Activated naive CD4-positive, alpha-beta T cell treated with anti-CD3 and anti-CD28 coated beads for 36 hours (primary cell): ENCODE measurements at regions not wholly inside any gene's neighbourhood (a gene's known extent, or its start where the extent isn't known, plus 50 kb on each side); places are given as distances from the start of the nearest gene placed in this dataset.

Experiments used
- CTCF ChIA-PET: fragments of 350-600 bp; sonication (Branson Sonifier 250); formaldehyde crosslinking; loops from one replicate; lab custom pipeline; 2021; ENCODE audit warnings: antibody characterized with exemption; lab: Charles Lee
- DNase-seq: peaks from one replicate; pipeline ENCODE4 v3.0.0-alpha.2; 2020
- H3K27ac Mint-ChIP-seq: one replicate; pipeline ENCODE4 v1.8.0; 2021; ENCODE audit warnings: mild to moderate bottlenecking, mixed read lengths
- H3K27me3 Mint-ChIP-seq: one replicate; pipeline ENCODE4 v1.8.0; 2021; ENCODE audit warnings: low read depth, mixed read lengths
- H3K36me3 Mint-ChIP-seq: one replicate; pipeline ENCODE4 v1.8.0; 2021; ENCODE audit warnings: low read depth, mixed read lengths
- H3K4me1 Mint-ChIP-seq: one replicate; pipeline ENCODE4 v1.8.0; 2021; ENCODE audit warnings: low read depth, mixed read lengths
- H3K4me3 Mint-ChIP-seq: one replicate; pipeline ENCODE4 v1.8.0; 2021; ENCODE audit warnings: mild to moderate bottlenecking, moderate library complexity, mixed read lengths
- H3K9me3 Mint-ChIP-seq: one replicate; pipeline ENCODE4 v1.8.0; 2021; ENCODE audit warnings: mixed read lengths
- intact Hi-C: fragments of 100-400 bp; cut with micrococcal nuclease; formaldehyde crosslinking; loops from one replicate; pipeline ENCODE4 v1.15.1; 2023

DNA sequence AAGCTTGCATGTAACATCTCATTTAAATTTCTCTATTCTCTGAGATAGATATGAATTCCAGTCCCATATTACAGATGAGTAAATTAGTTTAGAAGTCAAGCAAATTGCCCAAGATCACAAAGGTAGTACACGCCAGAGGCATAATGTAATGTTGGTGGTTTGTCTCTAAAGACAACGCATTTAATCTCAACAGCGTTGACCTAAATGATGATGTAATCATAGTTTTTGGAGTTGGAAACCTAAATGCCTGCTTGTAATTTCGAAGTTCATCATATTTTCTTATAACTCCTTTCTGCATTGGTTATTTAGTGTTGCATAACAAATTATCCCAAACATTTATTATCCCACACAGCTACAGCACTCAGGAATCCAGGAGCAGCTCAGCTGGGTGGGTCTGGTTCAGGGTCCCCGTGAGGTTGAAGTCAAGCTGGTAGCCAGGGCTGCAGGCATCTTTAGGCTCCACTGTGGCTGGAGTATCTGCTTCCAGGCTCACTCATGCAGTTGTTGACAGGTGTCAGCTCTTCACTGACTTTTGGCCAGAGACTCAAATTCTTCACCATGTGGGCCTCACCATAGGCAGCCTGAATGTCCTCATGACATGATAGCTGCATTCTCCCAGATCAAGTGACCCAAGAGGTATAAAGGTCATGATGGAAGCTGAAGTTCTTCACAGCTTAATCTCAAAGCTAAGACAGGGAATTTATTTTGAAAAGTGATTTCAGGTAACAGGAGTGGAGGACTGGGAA lies 122.0 kb upstream of the SPTLC3 start:
- no peak overlapping the region for H3K27ac Mint-ChIP-seq
- H3K36me3 Mint-ChIP-seq, result no peaks in the 10 kb centered on the region
- H3K27me3 Mint-ChIP-seq, result peaks cover 2% of the 10 kb centered on the region
- intact Hi-C loops, result no loop called here
- CTCF ChIA-PET, result no interaction called here
- no peak overlapping the region for H3K4me3 Mint-ChIP-seq
- no peaks in the 10 kb centered on the region for H3K4me1 Mint-ChIP-seq
- no peaks in the 10 kb centered on the region for H3K9me3 Mint-ChIP-seq
- no peak for DNase-seq

GRCh38 chr20:12891643-12892042 lies 117.1 kb upstream of the SPTLC3 start:
- intact Hi-C loops, result no loop called here
- no peak overlapping the region for H3K4me3 Mint-ChIP-seq
- DNase-seq, result no peak
- CTCF ChIA-PET, result no interaction called here
- no peaks in the 10 kb centered on the region for H3K4me1 Mint-ChIP-seq
- H3K27ac Mint-ChIP-seq, result no peak overlapping the region
- H3K9me3 Mint-ChIP-seq, result no peaks in the 10 kb centered on the region
- peaks cover 4% of the 10 kb centered on the region for H3K27me3 Mint-ChIP-seq
- H3K36me3 Mint-ChIP-seq, result no peaks in the 10 kb centered on the region

DNA sequence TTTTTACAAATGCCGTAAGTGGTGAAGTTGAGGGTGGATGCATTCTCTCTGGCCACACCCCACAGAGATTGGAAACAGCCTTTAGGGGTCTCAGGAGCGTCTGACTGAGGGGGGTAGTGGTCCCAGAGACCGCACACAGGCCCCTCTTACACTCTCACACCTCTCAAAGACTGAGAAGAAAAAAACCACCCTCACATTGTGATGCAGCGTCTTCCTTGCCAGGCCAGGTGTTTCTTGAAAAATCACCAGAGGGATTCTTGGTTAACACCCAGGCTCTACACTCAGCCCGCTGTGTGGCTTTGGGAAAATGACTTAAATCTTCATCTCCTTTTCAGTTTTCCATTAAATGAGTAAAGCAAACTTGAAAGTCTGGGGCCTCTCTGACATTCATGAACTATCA lies 115.8 kb upstream of the SPTLC3 start:
- Mint-ChIP-seq H3K27me3 (peaks cover 1% of the 10 kb centered on the region), H3K4me3 (no peak overlapping the region), H3K4me1 (no peaks in the 10 kb centered on the region), H3K36me3 (no peaks in the 10 kb centered on the region), H3K27ac (no peak overlapping the region), H3K9me3 (no peaks in the 10 kb centered on the region)
- intact Hi-C loops, result no loop called here
- no peak for DNase-seq
- CTCF ChIA-PET, result no interaction called here

DNA sequence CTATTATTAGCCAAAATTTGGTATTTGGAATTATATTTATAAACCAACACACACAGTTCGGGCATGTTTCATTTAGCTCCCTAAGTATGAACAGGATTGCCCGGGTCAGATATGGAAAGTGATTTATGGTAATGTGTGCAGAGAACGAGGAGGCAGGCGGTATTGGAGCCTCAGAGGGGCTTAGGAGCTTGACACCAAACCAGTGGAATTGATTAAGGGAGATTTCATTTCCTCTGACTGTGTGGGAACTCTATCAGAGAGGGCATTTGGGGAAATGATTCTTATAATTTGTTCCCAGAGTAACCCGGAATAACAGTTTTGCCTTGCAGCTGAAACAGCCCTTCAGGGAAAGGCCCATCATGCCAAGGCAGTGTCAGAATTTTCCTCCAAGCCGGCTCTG lies 115.1 kb upstream of the SPTLC3 start:
- intact Hi-C loops, result no loop called here
- Mint-ChIP-seq H3K27me3 (peaks cover 1% of the 10 kb centered on the region), H3K4me3 (no peak overlapping the region), H3K9me3 (no peaks in the 10 kb centered on the region), H3K4me1 (no peaks in the 10 kb centered on the region), H3K36me3 (no peaks in the 10 kb centered on the region), H3K27ac (no peak overlapping the region)
- CTCF ChIA-PET, result no interaction called here
- no peak for DNase-seq

DNA sequence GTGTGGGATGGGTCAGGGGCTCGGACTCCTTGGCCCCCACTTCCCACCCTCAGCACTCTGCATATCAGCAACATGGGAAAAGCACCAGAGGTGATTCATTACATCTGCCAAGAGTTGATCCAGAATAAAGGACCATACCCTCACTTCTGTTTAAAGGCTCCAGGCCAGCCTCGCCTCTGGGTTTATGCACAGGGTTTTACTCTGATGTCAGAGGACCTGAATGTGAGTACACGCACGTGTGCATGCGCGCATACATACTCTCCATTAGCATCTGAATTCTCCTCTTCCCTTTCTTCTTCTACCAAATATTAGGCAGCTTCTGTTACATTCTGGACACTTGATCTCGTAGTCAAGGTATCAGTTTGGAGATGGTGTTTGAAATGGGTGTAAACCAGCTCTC lies 114.7 kb upstream of the SPTLC3 start:
- intact Hi-C loops, result no loop called here
- Mint-ChIP-seq H3K27me3 (peaks cover 1% of the 10 kb centered on the region), H3K9me3 (no peaks in the 10 kb centered on the region), H3K4me3 (no peak overlapping the region), H3K27ac (no peak overlapping the region), H3K36me3 (no peaks in the 10 kb centered on the region), H3K4me1 (no peaks in the 10 kb centered on the region)
- DNase-seq, result no peak
- CTCF ChIA-PET, result no interaction called here

DNA sequence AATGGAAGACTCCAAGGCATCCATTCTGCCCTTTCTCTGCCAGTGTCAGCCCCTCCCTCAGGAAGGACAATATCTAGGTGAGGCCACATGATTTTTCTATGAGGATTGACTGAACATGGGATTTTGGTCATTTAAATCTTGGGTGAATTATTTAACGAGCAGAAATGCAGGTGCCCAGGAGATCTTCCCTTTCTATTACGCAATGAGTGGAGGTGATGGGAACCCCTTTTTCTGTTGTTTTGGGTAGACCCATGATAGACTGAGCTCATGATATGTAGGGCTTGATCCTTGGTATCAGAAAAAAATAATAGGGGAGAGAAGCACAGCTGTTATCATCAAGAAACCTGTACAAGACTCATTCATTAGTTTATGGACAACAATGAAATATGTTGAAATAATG lies 112.6 kb upstream of the SPTLC3 start:
- Mint-ChIP-seq H3K9me3 (no peaks in the 10 kb centered on the region), H3K27me3 (peaks cover 3% of the 10 kb centered on the region), H3K4me3 (no peak overlapping the region), H3K36me3 (no peaks in the 10 kb centered on the region), H3K4me1 (no peaks in the 10 kb centered on the region), H3K27ac (no peak overlapping the region)
- DNase-seq, result no peak
- CTCF ChIA-PET, result no interaction called here
- intact Hi-C loops, result no loop called here

DNA sequence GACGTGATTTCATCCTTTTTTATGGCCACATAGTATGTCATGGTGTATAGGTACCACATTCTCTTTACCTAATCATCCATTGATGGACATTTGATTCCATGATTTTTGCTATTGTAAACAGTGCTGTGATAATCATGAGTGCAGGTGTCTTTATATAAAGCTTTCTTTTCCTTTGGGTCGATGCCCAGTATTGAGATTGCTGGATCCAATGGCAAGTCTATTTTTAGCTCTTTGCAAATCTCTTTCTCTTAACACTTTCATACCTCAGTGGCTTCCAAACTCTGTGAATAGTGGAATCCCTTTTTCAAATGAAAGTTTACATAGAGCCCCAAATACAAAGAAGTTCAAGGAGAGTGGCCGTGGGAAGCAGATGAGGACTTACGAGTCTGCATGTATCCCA lies 105.8 kb upstream of the SPTLC3 start:
- Mint-ChIP-seq H3K36me3 (no peaks in the 10 kb centered on the region), H3K9me3 (no peaks in the 10 kb centered on the region), H3K4me3 (no peak overlapping the region), H3K4me1 (no peaks in the 10 kb centered on the region), H3K27ac (no peak overlapping the region), H3K27me3 (peaks cover 2% of the 10 kb centered on the region)
- no peak for DNase-seq
- intact Hi-C loops, result no loop called here
- CTCF ChIA-PET, result no interaction called here

- intact Hi-C loops, result no loop called here
- Mint-ChIP-seq H3K27ac (no peak overlapping the region), H3K4me1 (no peaks in the 10 kb centered on the region), H3K36me3 (no peaks in the 10 kb centered on the region), H3K4me3 (no peak overlapping the region), H3K9me3 (no peaks in the 10 kb centered on the region), H3K27me3 (no peaks in the 10 kb centered on the region)
- no peak for DNase-seq
- CTCF ChIA-PET, result no interaction called here
Observed at GRCh38 chr20:12906361-12906760, 102.4 kb upstream of the SPTLC3 start.

GRCh38 chr20:12911372-12911771 lies 97.4 kb upstream of the SPTLC3 start:
- no peaks in the 10 kb centered on the region for H3K36me3 Mint-ChIP-seq
- CTCF ChIA-PET, result no interaction called here
- peaks cover 8% of the 10 kb centered on the region for H3K27me3 Mint-ChIP-seq
- no peak overlapping the region for H3K27ac Mint-ChIP-seq
- no peak overlapping the region for H3K4me3 Mint-ChIP-seq
- DNase-seq, result no peak
- no peaks in the 10 kb centered on the region for H3K4me1 Mint-ChIP-seq
- H3K9me3 Mint-ChIP-seq, result no peaks in the 10 kb centered on the region
- intact Hi-C loops, result no loop called here

- H3K36me3 Mint-ChIP-seq, result no peaks in the 10 kb centered on the region
Observed at GRCh38 chr20:12913781-12914443, 94.9 kb upstream of the SPTLC3 start.

GRCh38 chr20:12914804-12915203 lies 94.0 kb upstream of the SPTLC3 start:
- intact Hi-C loops, result no loop called here
- no peaks in the 10 kb centered on the region for H3K36me3 Mint-ChIP-seq
- H3K27me3 Mint-ChIP-seq, result peaks cover 12% of the 10 kb centered on the region
- no peaks in the 10 kb centered on the region for H3K9me3 Mint-ChIP-seq
- H3K27ac Mint-ChIP-seq, result no peak overlapping the region
- no peak overlapping the region for H3K4me3 Mint-ChIP-seq
- CTCF ChIA-PET, result no interaction called here
- H3K4me1 Mint-ChIP-seq, result no peaks in the 10 kb centered on the region
- no peak for DNase-seq

More at GRCh38 chr20:12913781-12914443, 94.9 kb upstream of the SPTLC3 start:
- no peak for DNase-seq
- intact Hi-C loops, result no loop called here
- CTCF ChIA-PET, result no interaction called here
- no peak overlapping the region for H3K4me3 Mint-ChIP-seq
- H3K9me3 Mint-ChIP-seq, result no peaks in the 10 kb centered on the region
- peaks cover 9% of the 10 kb centered on the region for H3K27me3 Mint-ChIP-seq
- no peaks in the 10 kb centered on the region for H3K4me1 Mint-ChIP-seq
- H3K27ac Mint-ChIP-seq, result no peak overlapping the region

DNA sequence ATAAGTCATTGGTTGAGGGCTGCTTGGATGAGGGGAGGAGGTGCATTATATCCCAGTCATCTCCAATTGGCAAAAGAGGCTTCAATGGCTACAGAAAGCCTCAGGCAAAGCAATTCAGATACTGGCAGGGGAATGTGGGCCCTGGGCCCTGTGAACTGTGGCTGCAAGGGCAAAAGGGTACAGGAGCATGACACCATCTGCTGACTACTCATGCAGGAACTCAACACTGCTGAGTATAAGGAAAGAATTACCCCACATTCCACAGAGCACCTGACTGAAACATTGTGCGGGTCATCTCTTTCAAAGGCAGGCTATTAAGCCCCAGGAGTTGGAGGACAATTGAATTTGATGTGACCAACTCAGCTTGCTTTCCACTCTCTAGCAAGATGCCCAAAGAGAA lies 92.1 kb upstream of the SPTLC3 start:
- Mint-ChIP-seq H3K9me3 (no peaks in the 10 kb centered on the region), H3K36me3 (no peaks in the 10 kb centered on the region), H3K27ac (no peak overlapping the region), H3K4me1 (no peaks in the 10 kb centered on the region), H3K27me3 (peaks cover 14% of the 10 kb centered on the region), H3K4me3 (no peak overlapping the region)
- intact Hi-C loops, result no loop called here
- CTCF ChIA-PET, result interaction anchor here (0.9 kb wide), 1 partner anchor 8 kb away, joined by 4 read pairs; no protein-coding TSS in a partner anchor
- DNase-seq, result no peak

DNA sequence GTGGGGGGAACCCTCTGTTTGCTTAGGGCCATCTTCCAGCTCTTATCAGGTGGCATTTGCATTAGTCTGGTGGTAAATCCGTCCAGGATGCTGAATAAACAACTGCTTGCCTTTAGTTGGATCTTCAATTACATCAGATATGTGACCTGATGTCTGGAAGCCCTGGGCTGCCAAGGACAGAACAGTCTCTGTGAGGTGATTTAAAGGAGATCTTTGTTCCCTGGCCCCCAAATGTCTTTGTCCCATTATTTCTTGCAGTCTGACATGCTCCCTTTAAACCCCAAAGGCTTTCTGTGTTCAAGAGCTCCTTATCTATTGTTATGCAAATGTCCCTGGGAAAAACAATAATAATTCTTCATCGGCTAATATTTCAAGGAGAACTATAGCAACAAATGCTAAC lies 84.6 kb upstream of the SPTLC3 start:
- Mint-ChIP-seq H3K36me3 (no peaks in the 10 kb centered on the region), H3K9me3 (no peaks in the 10 kb centered on the region), H3K4me3 (no peak overlapping the region), H3K4me1 (no peaks in the 10 kb centered on the region), H3K27ac (no peak overlapping the region), H3K27me3 (peaks cover 13% of the 10 kb centered on the region)
- no peak for DNase-seq
- CTCF ChIA-PET, result interaction anchor here (0.9 to 1.1 kb wide), 4 partner anchors 42 to 622 kb away, joined by 3 to 5 read pairs (median 3); no protein-coding TSS in a partner anchor
- intact Hi-C loops, result loop anchor here (2.0 kb wide), 1 partner anchor 339 kb away; no protein-coding TSS in a partner anchor
